Endothelial cell of umbilical vein (primary cell): ENCODE measurements at regions not wholly inside any gene's neighbourhood (a gene's known extent, or its start where the extent isn't known, plus 50 kb on each side); places are given as distances from the start of the nearest gene placed in this dataset.

Experiments
- BruUV-seq: library from RNA; stranded (reverse); fragments of 400-500 nt; replicated peaks from 2 replicates; lab custom pipeline; 2021; lab: Mats Ljungman, UMichigan
- CTCF ChIA-PET: fragments of 300-600, 350-600 bp; sonication (Branson Sonifier 250); formaldehyde crosslinking; loops from one replicate; lab custom pipeline; 2021; ENCODE audit warnings: antibody characterized with exemption, inconsistent platforms; lab: Charles Lee
- POLR2A ChIA-PET: fragments of 300-600, 350-600 bp; sonication (Branson Sonifier 250); formaldehyde crosslinking; loops from one replicate; lab custom pipeline; 2021; ENCODE audit warnings: antibody characterized with exemption, inconsistent platforms; lab: Charles Lee
- DNase-seq: peaks from one replicate; pipeline ENCODE4 v3.0.0-alpha.2; 2011; ENCODE audit warnings: low read depth, low spot score
- FAIRE-seq: peaks from 2 replicates; lab custom pipeline; 2011; peaks lifted over from hg19 to GRCh38; lab: Jason Lieb, UNC
- H2AFZ ChIP-seq: 2 replicates; pipeline ENCODE4 v1.6.0; 2012; ENCODE audit warnings: low read depth, low read length, control low read depth, inconsistent platforms
- H3K27ac ChIP-seq: 2 replicates; pipeline ENCODE4 v1.5.1; 2011; ENCODE audit warnings: low read depth, mild to moderate bottlenecking, control low read depth, low read length, moderate library complexity; ENCODE audit not compliant: insufficient read depth
- H3K27me3 ChIP-seq, 2 experiments: 2 replicates each; pipeline versions ENCODE4 v1.6.0 to v1.6.1; 2011; ENCODE audit warnings: low read length in 2 of 2, mixed read lengths in 1 of 2; ENCODE audit not compliant: control insufficient read depth in 2 of 2, insufficient read depth in 2 of 2
- H3K36me3 ChIP-seq, 2 experiments: 2 replicates in 1 of 2; 3 replicates in 1 of 2; pipeline ENCODE4 v1.5.1; 2011; ENCODE audit warnings: low read length in 2 of 2, mild to moderate bottlenecking in 1 of 2, moderate library complexity in 1 of 2; ENCODE audit not compliant: control insufficient read depth in 2 of 2, insufficient read depth in 2 of 2; ENCODE audit errors: extremely low read depth in 1 of 2
- H3K4me1 ChIP-seq: 3 replicates; pipeline ENCODE4 v1.5.1; 2011; ENCODE audit warnings: mild to moderate bottlenecking, low read length; ENCODE audit not compliant: control insufficient read depth, insufficient read depth; ENCODE audit errors: extremely low read depth
- H3K4me2 ChIP-seq: 2 replicates; pipeline ENCODE4 v1.6.1; 2011; ENCODE audit warnings: low read length, control low read depth, mixed read lengths; ENCODE audit not compliant: insufficient read depth
- H3K4me3 ChIP-seq, 3 experiments: fragments of 200-600 bp in 1 of 3; sonication (generic), shearing (Covaris generic) in 1 of 3; replicated peaks in 1 of 3; 2 replicates each; pipeline ENCODE4 v1.5.1; 2011 to 2016; ENCODE audit warnings: control low read depth in 3 of 3, low read length in 3 of 3, mild to moderate bottlenecking in 2 of 3, inconsistent platforms in 1 of 3, low read depth in 1 of 3, moderate library complexity in 1 of 3; ENCODE audit not compliant: insufficient read depth in 1 of 3
- H3K79me2 ChIP-seq: 2 replicates; pipeline ENCODE4 v1.6.0; 2012; ENCODE audit warnings: low read length, inconsistent platforms; ENCODE audit not compliant: control insufficient read depth, insufficient read depth
- H3K9ac ChIP-seq: replicated peaks from 2 replicates; pipeline ENCODE3; 2011; ENCODE audit warnings: low read length, control low read depth; ENCODE audit not compliant: insufficient read depth; ENCODE audit errors: extremely low read depth
- H3K9me1 ChIP-seq: replicated peaks from 3 replicates; pipeline ENCODE4 v1.6.0; 2011; ENCODE audit warnings: mild to moderate bottlenecking, low read length; ENCODE audit not compliant: control insufficient read depth, insufficient read depth; ENCODE audit errors: extremely low read depth
- H3K9me3 ChIP-seq: replicated peaks from 2 replicates; pipeline ENCODE4 v1.5.1; 2012; ENCODE audit warnings: low read length, inconsistent platforms; ENCODE audit not compliant: control insufficient read depth, insufficient read depth
- H4K20me1 ChIP-seq: replicated peaks from 2 replicates; pipeline ENCODE3; 2011; ENCODE audit warnings: mild to moderate bottlenecking, low read length; ENCODE audit not compliant: control insufficient read depth, insufficient read depth; ENCODE audit errors: extremely low read depth
- CTCF ChIP-seq, 2 donors: IDR thresholded peaks; 1 replicate in 1 of 2; 2 replicates in 1 of 2; pipeline ENCODE4 v1.5.1; 2011; ENCODE audit warnings: low read length in 2 of 2, mild to moderate bottlenecking in 2 of 2, moderate library complexity in 2 of 2, control low read depth in 1 of 2, inconsistent platforms in 1 of 2, low read depth in 1 of 2; ENCODE audit not compliant: insufficient read depth in 1 of 2; ENCODE audit errors: extremely low read depth in 1 of 2
- EZH2 ChIP-seq: IDR thresholded peaks from 2 replicates; pipeline ENCODE4 v1.6.1; 2012; ENCODE audit warnings: borderline replicate concordance, low read depth, mild to moderate bottlenecking, moderate library complexity, low read length, inconsistent platforms; ENCODE audit not compliant: severe bottlenecking
- FOS ChIP-seq: IDR thresholded peaks from 2 replicates; pipeline ENCODE4 v1.6.1; 2011; ENCODE audit warnings: mild to moderate bottlenecking, low read length, moderate library complexity, borderline replicate concordance; ENCODE audit not compliant: insufficient read depth
- GATA2 ChIP-seq: IDR thresholded peaks from 2 replicates; pipeline ENCODE4 v1.7.0; 2011; ENCODE audit warnings: low read depth, mild to moderate bottlenecking, moderate library complexity, mixed read lengths, low read length; ENCODE audit not compliant: insufficient read length, insufficient read depth
- JUN ChIP-seq: IDR thresholded peaks from 2 replicates; pipeline ENCODE4 v1.6.1; 2011; ENCODE audit warnings: borderline replicate concordance, low read depth; ENCODE audit not compliant: insufficient read length, insufficient read depth
- MAX ChIP-seq: IDR thresholded peaks from 2 replicates; pipeline ENCODE4 v1.6.1; 2011; ENCODE audit not compliant: insufficient read depth, insufficient read length
- MYC ChIP-seq: IDR thresholded peaks from one replicate; pipeline ENCODE4 v1.6.1; 2011; ENCODE audit warnings: mild to moderate bottlenecking, low read depth, low read length
- POLR2A ChIP-seq: IDR thresholded peaks from 2 replicates; pipeline ENCODE4 v1.6.1; 2012; ENCODE audit warnings: low read depth, mild to moderate bottlenecking, control low read depth, low read length
- POLR2AphosphoS5 ChIP-seq: IDR thresholded peaks from 2 replicates; pipeline ENCODE4 v1.6.1; 2012; ENCODE audit warnings: low read depth, mild to moderate bottlenecking, control low read depth, low read length, moderate library complexity; ENCODE audit not compliant: insufficient read depth
- dilution Hi-C: fragments of 300-500 bp; cut with MboI; formaldehyde crosslinking; loops from one replicate; pipeline ENCODE4 v1.15.0; 2019; ENCODE audit warnings: low sequenced_read_pairs; ENCODE audit not compliant: extremely low pct_ligation_motif_present
- intact Hi-C: fragments of 100-400 bp; cut with micrococcal nuclease; formaldehyde crosslinking; loops from one replicate; pipeline ENCODE4 v1.10.0; 2022

- Histone ChIP-seq H3K4me2 (no peak overlapping the region), H3K9me3 (peaks cover 2% of the 10 kb centered on the region), H3K4me3 (no peak overlapping the region), H3K4me1 (no peaks in the 10 kb centered on the region), H3K27me3 (no peaks in the 10 kb centered on the region), H3K9me1 (no peaks in the 10 kb centered on the region), H2AFZ (no peak overlapping the region), H3K36me3 (no peaks in the 10 kb centered on the region), H3K27ac (peak overlapping the region; percentile 5), H4K20me1 (no peaks in the 10 kb centered on the region), H3K79me2 (no peaks in the 10 kb centered on the region), H3K9ac (no peak overlapping the region)
- CTCF ChIA-PET = no interaction called here
- no peak for TF ChIP-seq POLR2A
- TF ChIP-seq EZH2 = no peak
- TF ChIP-seq FOS = no peak
- no peak for TF ChIP-seq JUN
- no peak for TF ChIP-seq MYC
- no peak for TF ChIP-seq MAX
- no peak for TF ChIP-seq GATA2
- TF ChIP-seq POLR2AphosphoS5 = no peak
- no peak for TF ChIP-seq CTCF (IDR thresholded peaks at IDR 0.05; ENCODE audit: extremely low read depth in 1 of 2, insufficient read depth in 1 of 2, low read depth in 1 of 2, low read length in 2 of 2)
- intact Hi-C loops (no loop called here), dilution Hi-C loops (no loop called here)
- BruUV-seq = no TSS peak
- DNase-seq (no peak), FAIRE-seq (no peak)
- POLR2A ChIA-PET = no interaction called here
Observed at GRCh38 chr18:73646196-73646595, 501.4 kb downstream of the FBXO15 start.
